ENCODE measurements at regions not wholly inside any gene's neighbourhood (a gene's known extent, or its start where the extent isn't known, plus 50 kb on each side); places are given as distances from the start of the nearest gene placed in this dataset.

DNA sequence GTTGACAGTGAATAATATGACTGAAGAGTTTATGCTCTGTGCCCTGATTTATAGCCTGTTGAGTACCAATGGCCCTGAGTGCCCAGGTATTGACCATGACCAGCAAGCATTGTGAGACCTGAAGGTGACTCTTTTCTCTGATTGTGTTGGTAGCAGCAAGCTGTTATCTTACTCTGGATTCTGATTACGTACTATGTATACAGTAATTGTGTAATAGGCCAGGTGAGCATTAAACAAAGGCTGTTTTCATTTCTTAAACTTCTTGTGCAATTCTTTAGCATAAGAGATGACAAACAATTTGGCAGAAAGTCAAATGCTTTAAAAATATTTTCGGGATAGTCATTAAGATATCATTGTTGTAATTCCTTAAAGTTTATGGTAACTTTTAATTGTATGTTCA is 111.7 kb upstream of the PTPRK start:
- ChIA-PET POLR2A (no interaction called here), CTCF (no interaction called here)

DNA sequence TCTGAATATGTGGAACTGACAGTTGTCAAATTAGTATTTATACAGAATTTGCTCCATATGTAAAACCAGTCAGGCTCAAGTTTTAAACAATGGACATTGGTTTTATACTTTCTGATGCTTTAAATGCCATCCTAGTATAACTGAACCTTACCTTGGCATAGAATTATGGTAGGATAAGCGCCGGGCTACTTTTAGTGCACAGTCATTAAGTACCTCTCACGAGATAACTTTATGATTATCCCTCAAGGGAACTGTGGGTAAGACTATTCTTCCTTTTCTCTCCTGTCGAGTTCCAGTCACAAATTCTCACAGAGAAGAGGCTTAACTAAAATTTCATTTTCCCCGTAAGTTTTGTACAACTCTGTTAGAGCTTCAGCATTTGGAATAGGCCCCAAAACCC is 110.6 kb upstream of the PTPRK start:
- Mint-ChIP-seq H3K27ac (no peak overlapping the region), H3K9me3 (no peaks in the 10 kb centered on the region), H3K27me3 (peaks cover 6% of the 10 kb centered on the region), H3K4me1 (ENCODE audit: low read depth) (peaks cover 1% of the 10 kb centered on the region), H3K4me3 (no peak overlapping the region), H3K36me3 (ENCODE audit: low read depth) (no peaks in the 10 kb centered on the region)
- ChIA-PET POLR2A (no interaction called here), CTCF (no interaction called here)
- intact Hi-C loops (cut with micrococcal nuclease) = no loop called here
- TF ChIP-seq, protein P1, sequence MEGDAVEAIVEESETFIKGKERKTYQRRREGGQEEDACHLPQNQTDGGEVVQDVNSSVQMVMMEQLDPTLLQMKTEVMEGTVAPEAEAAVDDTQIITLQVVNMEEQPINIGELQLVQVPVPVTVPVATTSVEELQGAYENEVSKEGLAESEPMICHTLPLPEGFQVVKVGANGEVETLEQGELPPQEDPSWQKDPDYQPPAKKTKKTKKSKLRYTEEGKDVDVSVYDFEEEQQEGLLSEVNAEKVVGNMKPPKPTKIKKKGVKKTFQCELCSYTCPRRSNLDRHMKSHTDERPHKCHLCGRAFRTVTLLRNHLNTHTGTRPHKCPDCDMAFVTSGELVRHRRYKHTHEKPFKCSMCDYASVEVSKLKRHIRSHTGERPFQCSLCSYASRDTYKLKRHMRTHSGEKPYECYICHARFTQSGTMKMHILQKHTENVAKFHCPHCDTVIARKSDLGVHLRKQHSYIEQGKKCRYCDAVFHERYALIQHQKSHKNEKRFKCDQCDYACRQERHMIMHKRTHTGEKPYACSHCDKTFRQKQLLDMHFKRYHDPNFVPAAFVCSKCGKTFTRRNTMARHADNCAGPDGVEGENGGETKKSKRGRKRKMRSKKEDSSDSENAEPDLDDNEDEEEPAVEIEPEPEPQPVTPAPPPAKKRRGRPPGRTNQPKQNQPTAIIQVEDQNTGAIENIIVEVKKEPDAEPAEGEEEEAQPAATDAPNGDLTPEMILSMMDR (IDR thresholded peaks at IDR 0.05) = no peak
- no peak for DNase-seq
- ATAC-seq = no peak

More for the DNA sequence above, 111.7 kb upstream of the PTPRK start:
- Mint-ChIP-seq H3K9me3 (no peaks in the 10 kb centered on the region), H3K27me3 (peaks cover 9% of the 10 kb centered on the region), H3K4me3 (no peak overlapping the region), H3K36me3 (ENCODE audit: low read depth) (no peaks in the 10 kb centered on the region), H3K27ac (no peak overlapping the region), H3K4me1 (ENCODE audit: low read depth) (no peaks in the 10 kb centered on the region)
- ATAC-seq = no peak
- no peak for DNase-seq
- TF ChIP-seq, protein P1 (IDR thresholded peaks at IDR 0.05) = no peak
- intact Hi-C loops (cut with micrococcal nuclease) = no loop called here

DNA sequence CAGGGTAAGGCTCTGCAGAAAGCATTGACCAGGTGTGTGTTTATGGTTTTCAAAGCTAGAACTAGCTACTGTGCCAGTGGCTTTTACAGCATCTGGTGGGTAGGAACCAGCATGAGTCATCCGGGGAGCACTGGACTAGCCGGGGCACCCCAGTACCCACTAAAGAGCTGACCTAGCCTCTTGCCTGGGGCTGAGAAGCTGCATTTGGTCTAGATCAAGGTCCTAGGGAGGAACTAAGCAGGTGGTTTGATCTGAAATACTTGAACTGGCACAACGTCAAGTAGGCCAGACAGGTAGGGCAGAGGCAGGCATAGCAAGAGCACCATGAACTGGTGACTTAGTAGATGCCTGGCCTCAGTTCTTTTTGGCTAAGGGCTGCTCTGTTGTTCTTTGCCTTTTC is 109.8 kb upstream of the PTPRK start:
- TF ChIP-seq, protein P1 (IDR thresholded peaks at IDR 0.05) = no peak
- H3K9me3 Mint-ChIP-seq = no peaks in the 10 kb centered on the region
- H3K36me3 Mint-ChIP-seq (ENCODE audit: low read depth) = no peaks in the 10 kb centered on the region
- no peak overlapping the region for H3K27ac Mint-ChIP-seq
- ATAC-seq (no peak), DNase-seq (no peak)
- no peak overlapping the region for H3K4me3 Mint-ChIP-seq
- POLR2A ChIA-PET = no interaction called here
- intact Hi-C loops (cut with micrococcal nuclease) = no loop called here
- CTCF ChIA-PET = no interaction called here
- peaks cover 6% of the 10 kb centered on the region for H3K27me3 Mint-ChIP-seq
- H3K4me1 Mint-ChIP-seq (ENCODE audit: low read depth) = peaks cover 2% of the 10 kb centered on the region

DNA sequence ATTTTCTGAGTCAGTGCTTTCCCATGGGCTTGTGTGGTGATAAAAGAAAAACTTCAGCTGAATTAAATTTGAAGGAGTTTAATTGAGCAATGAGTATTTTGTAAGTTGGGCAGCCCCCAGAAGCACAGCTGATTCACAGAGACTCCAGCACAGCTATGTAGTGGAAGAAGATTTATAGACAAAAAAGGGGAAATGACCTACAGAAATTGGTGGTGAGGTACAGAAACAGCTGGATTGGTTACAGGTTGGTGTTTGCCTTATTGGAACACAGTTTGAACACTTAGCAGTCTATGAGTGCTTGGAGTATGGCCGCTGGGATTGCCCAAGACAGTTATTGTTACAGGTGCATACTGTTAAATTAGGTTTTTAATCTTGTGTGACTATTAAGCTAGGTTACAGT is 96.9 kb upstream of the PTPRK start:
- ATAC-seq (no peak), DNase-seq (no peak)
- ChIA-PET POLR2A (no interaction called here), CTCF (no interaction called here)
- TF ChIP-seq, protein P1 (IDR thresholded peaks at IDR 0.05) = no peak
- Mint-ChIP-seq H3K36me3 (ENCODE audit: low read depth) (no peaks in the 10 kb centered on the region), H3K27ac (no peak overlapping the region), H3K4me3 (no peak overlapping the region), H3K27me3 (peaks cover 13% of the 10 kb centered on the region), H3K4me1 (ENCODE audit: low read depth) (no peaks in the 10 kb centered on the region), H3K9me3 (peaks cover 4% of the 10 kb centered on the region)
- intact Hi-C loops (cut with micrococcal nuclease) = no loop called here

DNA sequence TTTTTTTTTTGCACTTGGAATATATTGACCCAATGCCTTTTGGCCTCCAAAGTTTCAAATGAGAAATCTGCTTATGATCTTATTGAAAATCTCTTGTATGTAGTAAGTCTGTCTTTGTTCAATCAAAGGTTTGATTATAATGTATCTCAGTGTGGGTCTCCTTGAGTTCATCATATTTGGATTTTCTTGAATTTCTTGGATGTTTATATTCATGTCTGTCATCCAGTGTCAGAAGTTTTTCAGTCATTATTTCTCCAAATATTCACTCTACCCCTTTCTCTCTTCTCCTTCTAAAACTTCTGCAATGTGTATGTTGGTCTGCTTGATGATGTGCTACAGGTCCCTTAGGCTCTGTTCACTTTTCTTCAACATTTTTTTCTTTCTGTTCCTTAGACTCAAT is 95.9 kb upstream of the PTPRK start:
- ATAC-seq (no peak), DNase-seq (no peak)
- TF ChIP-seq, protein P1 (IDR thresholded peaks at IDR 0.05) = no peak
- no peaks in the 10 kb centered on the region for H3K36me3 Mint-ChIP-seq (ENCODE audit: low read depth)
- ChIA-PET CTCF (no interaction called here), POLR2A (no interaction called here)
- H3K4me3 Mint-ChIP-seq = no peak overlapping the region
- no peaks in the 10 kb centered on the region for H3K4me1 Mint-ChIP-seq (ENCODE audit: low read depth)
- H3K27me3 Mint-ChIP-seq = peaks cover 13% of the 10 kb centered on the region
- H3K27ac Mint-ChIP-seq = no peak overlapping the region
- H3K9me3 Mint-ChIP-seq = peaks cover 4% of the 10 kb centered on the region
- intact Hi-C loops (cut with micrococcal nuclease) = no loop called here

All from activated CD8-positive, alpha-beta T cell treated with anti-CD3 and anti-CD28 coated beads for 36 hours (primary cell).